ENCODE measurements at regions not wholly inside any gene's neighbourhood (a gene's known extent, or its start where the extent isn't known, plus 50 kb on each side); places are given as distances from the start of the nearest gene placed in this dataset.
"Not testable (repeated sequence)": the region's sequence is repeated elsewhere in the genome, so short reads cannot be mapped to it uniquely, and the experiment has no call there.

DNA sequence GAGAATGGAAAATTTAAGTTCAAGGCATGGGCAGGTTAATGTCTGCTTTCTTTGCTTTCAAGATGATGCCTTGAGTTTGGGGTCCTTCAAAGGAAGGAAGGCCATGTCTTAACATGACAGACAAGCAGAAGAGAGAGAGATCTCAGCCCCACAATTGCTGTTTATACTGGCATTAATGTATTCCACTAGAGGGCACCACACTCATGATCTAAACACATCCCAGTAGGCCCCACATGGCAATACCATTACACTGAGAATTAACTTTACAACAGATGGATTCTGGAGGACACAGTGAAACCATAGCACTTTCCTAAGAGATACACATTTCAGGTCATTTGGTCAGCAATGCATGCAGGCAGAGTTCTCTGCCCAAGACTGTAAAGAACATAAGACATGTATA is 1460.3 kb downstream of the RPIA start:
- TF ChIP-seq EZH2phosphoT487 (IDR thresholded peaks at IDR 0.05; ENCODE audit: borderline replicate concordance, low read depth, low read length): not testable (repeated sequence)
- TF ChIP-seq, protein P1, sequence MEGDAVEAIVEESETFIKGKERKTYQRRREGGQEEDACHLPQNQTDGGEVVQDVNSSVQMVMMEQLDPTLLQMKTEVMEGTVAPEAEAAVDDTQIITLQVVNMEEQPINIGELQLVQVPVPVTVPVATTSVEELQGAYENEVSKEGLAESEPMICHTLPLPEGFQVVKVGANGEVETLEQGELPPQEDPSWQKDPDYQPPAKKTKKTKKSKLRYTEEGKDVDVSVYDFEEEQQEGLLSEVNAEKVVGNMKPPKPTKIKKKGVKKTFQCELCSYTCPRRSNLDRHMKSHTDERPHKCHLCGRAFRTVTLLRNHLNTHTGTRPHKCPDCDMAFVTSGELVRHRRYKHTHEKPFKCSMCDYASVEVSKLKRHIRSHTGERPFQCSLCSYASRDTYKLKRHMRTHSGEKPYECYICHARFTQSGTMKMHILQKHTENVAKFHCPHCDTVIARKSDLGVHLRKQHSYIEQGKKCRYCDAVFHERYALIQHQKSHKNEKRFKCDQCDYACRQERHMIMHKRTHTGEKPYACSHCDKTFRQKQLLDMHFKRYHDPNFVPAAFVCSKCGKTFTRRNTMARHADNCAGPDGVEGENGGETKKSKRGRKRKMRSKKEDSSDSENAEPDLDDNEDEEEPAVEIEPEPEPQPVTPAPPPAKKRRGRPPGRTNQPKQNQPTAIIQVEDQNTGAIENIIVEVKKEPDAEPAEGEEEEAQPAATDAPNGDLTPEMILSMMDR (conservative IDR thresholded peaks at IDR 0.05; ENCODE audit: low read length): not testable (repeated sequence)
